SH-SY5Y (cell line): ENCODE measurements at regions not wholly inside any gene's neighbourhood (a gene's known extent, or its start where the extent isn't known, plus 50 kb on each side); places are given as distances from the start of the nearest gene placed in this dataset.

Source experiments
- GATA2 ChIP-seq: IDR thresholded peaks from 2 replicates; pipeline ENCODE4 v1.6.1; 2011; ENCODE audit warnings: mild to moderate bottlenecking, low read depth, low read length
- GATA3 ChIP-seq: IDR thresholded peaks from 2 replicates; pipeline ENCODE4 v1.6.1; 2011; ENCODE audit warnings: low read depth, mild to moderate bottlenecking, low read length, moderate library complexity

DNA sequence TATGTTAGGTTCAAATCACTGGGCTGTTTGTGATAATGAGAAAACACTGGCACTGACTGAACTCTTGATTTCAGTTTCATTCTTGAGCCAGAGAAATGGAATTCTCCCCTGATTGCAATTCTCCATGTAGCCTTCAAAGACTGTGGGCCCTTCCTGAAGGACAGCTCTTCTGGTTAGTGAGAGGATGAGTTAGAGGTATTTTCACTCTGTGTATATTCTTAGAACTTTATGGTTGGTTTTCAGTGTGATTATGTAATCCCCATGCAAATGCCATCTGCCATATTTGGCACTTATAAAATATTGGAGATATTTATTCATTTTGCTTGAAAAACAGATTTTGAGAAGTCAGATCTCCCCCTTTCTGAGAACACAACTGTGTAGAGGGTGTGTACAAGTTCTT, 323.7 kb downstream of the SLC4A3 start:
- TF ChIP-seq GATA3, result no peak
- TF ChIP-seq GATA2, result no peak

DNA sequence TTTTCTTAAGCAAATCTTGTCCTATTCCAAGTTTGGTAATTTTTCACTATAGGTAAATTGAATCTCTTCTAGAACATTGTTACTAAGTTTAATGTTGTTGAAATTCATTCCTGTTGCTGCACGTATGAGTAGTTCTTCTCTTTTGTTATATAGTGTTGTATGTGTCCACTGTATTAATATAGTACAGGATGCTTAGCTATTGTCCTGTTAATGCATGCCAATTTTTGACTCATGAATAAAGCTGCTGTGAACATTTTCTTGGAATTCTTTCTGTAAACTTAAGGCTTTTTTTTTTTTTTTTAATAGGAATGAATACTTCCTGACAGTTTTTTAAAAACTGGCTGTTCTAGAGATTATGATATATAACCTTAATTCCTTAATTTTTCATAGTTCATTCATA, 326.9 kb downstream of the SLC4A3 start:
- TF ChIP-seq GATA2 (no peak), GATA3 (no peak)

DNA sequence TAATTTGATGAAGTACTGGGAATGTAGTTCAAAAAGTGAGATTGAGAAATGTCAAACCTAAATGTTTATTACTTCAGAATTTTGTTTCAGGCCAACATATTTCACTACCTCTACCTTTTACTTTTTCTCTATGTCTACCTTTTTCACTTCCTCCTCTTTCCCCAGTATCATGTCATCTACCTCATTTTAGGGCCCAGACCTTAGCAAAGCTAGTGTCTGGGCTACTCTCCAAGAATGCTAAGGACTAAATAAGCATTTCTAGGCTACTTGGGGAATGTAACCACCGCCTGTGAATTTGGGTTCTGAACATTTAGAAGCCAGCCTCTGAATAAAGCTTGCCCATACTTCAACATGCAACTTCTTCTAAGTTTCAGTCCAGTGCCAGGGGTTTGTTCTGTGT, 330.4 kb downstream of the SLC4A3 start:
- TF ChIP-seq GATA2 (no peak), GATA3 (no peak)

DNA sequence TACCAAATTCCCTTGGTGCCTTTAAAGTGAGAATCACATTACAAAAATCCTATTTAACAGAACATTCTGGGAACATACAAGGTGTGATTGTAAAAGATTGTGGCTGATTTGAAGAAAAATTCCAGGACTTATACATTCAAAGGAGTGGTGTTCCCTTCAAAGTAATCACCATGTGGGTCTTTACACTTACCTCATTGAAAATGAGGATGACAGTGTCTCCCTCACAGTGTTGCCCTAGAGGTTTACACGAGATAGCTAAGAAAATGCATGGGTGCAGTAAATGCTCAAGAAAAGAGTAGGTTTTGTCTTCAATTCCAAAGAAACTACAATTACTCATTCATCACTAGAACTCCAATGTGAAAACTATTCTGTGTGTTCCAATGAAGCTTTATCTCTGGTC, 331.5 kb downstream of the SLC4A3 start:
- TF ChIP-seq GATA3 (no peak), GATA2 (no peak)

DNA sequence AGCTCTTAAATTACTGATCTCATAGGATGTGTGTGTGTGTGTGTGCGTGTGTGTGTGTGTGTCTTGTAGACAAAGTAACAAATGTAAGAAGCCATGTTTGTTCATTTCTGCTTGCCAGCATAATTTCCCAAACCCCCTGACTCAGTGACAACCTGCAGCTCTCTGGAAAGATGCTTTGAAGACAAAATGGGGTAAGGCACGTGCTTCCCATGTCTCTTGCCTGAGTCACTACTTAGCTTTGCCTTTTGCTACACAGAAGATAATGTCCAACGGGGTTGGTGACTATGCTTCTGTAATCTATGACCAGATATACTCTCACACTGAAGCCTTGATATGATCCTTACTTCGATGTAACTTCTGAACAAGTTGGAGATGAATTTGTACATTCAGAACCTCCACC, 332.0 kb downstream of the SLC4A3 start:
- TF ChIP-seq GATA3, result no peak
- no peak for TF ChIP-seq GATA2

DNA sequence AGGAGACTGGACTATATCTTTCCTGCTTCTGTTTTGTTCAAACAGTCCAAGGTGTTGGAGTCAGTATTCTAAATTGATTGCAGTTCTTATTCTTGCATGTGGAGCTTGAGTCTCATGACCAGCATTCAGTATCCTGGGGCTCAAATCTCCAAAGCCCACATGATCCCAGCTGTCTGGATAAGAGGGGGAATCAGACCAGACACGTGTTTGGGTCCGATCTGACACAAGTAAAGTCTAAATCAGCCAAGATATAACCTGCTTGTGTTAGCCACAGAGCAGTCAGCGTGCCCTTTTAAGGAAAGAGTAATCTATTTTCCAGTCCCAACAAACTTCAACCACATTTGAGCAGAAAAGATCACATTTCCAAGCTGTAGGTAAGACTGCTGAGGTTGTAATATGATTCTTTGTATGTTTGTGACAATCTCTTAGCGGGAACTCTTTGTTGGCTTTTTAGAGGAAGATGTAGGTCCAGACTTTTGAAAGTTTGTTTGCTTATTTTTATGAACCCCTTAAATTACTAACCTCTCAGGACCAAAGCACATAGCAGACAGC, 334.6 kb downstream of the SLC4A3 start:
- no peak for TF ChIP-seq GATA2
- no peak for TF ChIP-seq GATA3

DNA sequence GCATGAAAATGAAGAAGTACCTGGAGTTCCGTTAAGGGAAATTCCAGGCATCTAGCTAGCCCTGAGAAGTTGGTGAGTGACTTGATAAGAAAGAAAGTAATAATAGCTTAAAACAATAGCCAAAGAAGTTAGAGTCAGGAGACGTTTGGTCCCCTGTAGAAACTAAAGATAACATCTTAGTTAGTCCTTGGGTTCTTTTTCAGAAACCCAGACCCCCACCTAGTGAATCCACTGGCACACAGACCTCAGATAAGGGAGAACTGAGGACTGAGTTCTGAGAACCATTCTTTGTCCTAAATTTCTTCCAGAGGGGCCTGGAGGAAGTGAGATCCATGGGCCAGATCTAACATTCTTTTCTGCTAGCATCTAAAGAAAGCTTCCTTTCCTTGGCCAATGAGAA, 335.4 kb downstream of the SLC4A3 start:
- TF ChIP-seq GATA2 (no peak), GATA3 (no peak)

DNA sequence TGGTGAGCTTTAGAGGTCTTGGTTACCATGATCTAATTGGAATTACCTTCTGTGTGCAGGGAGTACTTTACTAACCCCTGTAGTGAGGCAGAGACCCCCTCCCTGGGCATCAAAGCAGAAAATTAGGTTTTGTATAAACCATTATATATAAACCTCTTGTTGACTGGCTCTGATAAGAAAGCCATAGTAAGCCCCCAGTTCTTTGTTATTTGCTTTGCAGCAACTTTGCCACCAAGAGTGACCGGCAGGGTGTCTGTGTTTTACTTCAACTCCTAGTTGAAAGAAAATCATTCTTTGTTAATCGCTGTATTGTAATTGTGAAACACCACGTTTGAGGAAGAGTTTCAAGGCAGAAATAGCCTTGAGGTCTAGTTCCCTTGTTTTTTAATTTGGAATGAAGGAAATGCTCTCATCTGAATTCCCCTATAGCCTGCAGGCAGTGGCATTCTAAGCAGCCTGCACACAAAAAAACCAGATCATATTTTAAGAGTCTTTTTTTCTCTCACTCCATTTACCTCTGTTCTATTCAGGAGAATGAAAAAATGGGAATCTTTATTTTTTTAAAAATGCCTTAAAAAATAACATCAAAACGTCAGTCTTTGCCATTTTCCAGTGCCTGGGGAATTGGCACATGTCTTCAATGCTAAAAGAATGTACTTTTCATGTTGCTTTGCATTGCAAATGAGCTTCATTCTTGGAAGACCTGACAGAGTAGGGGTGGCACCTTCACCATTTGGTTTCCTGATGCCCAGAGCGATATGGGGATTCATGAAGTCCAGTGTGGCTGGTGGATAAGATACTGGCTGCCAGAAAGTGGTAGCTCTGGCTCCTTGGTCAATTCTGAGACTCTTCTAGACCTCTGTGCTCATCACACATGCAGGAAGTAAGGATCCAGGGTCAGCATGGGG, 338.1 kb downstream of the SLC4A3 start:
- TF ChIP-seq GATA2 (no peak), GATA3 (no peak)

DNA sequence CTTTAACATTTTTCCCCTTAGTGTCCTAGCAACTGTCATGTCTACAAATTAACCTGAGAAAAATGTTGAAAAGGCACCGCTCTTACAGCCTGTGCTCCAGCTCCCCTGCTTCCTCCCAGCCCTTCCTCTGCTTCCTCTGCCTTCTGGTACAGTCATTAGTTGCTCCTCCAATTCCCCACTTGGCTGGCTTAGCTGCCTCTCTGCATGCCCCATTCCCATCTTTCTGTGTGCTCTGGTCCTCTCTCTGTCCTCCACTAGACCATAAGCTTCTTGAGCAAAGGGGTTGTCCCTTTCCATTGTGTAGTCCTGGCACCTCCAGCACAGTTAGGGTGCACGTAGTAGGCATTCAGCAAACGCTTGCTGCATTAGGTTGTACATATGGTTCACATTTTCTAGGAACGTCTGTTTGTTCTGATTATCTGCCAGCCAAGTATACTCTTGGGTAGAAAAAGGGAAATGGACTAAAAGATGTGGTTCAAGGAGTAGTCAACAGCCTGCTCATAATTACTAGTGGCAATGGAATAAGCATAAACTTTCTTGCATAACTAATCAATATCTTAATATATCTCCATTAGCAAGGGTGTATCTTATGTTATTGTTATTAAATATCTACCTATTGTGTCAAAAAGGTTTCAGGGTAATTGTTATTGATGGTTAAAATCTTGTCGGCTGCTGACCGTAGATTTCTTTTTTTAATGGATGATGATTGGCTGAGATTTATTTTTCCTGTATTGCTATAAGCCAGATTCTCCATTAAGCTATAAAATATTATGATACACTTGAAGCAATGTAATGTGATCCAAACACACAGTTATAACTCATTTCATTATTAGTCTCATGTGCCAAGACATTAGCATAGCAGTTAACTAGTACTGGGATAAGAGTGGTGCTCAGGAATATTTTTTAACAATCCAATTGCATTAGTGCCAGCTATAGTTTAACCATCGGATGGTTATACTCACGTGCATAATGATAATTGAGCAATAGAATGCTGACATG, 340.1 kb downstream of the SLC4A3 start:
- no peak for TF ChIP-seq GATA2
- TF ChIP-seq GATA3, result no peak

DNA sequence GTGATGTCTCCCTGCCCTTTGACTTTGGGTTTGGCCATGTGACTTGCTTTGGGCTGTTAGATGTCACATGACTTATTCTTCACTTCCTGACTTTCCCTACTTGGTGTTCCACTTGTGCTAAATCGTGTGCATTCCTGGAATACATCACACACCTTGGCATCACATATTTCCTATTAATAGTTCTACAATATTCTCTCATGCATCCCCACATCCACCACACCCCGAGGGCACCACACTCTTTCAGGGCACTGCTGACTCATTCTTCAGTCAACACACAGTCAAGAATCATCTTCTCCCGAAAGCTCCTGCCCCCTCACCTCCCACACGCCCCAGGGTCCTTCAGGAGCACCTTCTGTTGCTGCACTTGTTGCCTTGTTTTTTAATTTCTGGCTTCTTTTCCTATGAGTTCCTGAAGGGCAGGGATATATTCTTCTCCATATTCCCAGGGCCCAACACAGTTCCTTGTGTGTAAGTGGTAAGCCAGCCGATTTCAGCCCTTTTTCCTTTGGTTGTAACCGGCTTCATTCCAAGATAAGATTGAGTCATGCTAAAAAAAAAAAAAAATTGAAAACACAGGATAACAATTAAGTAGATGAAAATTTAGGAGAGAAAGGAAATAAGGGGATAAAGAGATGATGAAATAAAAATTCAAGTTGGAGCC, 341.4 kb downstream of the SLC4A3 start:
- TF ChIP-seq GATA3 (no peak), GATA2 (no peak)

DNA sequence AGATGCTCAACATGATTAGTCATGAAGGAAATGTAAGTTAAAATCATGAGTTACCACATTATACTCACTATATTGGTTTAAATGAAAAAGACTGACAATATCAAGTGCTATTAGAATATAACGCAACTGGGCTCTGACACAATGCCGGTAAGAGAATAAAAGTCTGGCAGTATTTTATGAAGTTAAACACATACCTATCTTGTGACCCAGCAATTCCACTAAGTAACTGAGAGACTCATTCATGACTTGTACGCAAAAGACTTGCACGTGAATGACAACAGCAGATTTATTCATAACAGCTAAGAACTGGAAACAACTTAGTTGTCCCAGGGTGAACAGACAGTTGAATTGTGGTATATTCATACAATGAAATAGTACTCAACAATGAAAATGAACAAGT, 342.1 kb downstream of the SLC4A3 start:
- TF ChIP-seq GATA3, result no peak
- TF ChIP-seq GATA2, result no peak

DNA sequence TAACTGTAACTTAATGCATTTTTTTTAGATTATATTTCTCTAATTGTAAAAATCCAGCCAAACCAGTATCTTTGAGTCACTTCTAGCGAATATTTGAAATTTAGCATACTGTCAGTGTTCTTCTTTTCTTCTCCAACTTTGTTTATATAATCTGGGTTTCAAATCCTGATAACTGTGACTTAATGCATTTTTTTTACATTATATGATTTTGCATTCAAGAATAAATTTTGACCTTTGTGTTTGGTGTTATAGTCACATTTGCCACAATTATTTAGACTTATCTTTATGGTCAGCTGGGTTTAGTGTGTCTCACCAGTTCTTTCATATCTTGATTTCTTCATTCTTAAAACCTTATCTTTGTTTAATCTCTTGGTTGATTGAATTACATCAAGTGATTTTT, 345.7 kb downstream of the SLC4A3 start:
- TF ChIP-seq GATA3 (no peak), GATA2 (no peak)

DNA sequence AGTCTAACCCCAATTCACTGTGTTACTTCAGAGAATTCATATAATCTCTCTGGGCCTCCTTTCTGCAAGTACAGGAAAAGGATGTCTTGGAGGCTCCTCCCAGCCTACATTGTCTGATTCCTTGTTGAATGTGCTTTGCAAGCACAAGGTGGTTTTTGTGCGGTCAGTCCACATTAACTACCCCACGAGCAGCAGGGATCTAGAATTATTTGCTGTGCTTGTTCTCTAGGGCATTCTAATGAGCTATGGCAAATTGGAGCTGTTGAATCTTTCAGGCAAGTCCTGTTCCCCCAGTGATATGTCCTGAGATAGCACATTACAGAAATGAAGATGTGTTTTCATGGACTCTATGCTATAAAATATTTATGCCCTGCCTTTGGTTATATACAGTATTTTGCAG, 349.4 kb downstream of the SLC4A3 start:
- TF ChIP-seq GATA3, result no peak
- TF ChIP-seq GATA2, result no peak

DNA sequence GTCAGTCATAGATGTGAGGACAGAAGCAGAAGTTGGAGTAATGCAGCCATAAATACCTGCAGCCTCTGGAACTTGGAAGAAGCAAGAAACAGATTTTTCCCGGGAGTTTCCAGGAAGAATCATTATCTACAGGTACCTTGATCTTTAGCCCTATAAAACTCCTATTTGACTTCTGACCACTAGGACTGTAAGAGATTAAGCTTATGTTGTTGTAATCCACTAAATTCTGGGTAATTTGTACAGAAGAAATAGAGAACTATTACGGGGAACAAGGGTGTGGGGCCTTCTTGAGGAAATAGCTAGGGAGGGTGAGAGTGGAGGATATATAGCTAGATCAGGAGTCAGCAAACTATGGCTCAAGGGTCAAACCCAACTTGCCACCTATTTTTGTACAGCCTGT, 353.2 kb downstream of the SLC4A3 start:
- TF ChIP-seq GATA2 (no peak), GATA3 (no peak)

DNA sequence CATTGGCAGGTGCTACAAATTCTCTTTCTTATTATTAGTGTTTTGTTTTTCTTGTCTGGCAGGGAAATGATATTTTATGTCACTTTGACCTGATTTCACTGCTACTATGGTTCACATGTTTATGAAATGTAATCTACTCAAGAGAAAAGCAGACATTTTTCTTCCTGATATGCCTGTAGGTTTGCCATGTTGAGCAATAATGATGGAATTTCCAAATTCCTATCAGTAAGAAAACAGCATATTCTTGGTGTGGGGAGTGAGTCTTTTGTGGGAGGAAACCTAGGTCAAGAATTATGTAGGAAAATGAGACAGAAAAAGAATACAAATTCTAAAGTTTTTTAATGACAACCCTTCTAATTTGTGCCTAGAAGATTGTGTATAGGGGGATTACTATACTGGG, 356.4 kb downstream of the SLC4A3 start:
- TF ChIP-seq GATA3 (no peak), GATA2 (no peak)
